NCI-H2081 treated with DMSO at 0.1 percent for 48 hours (cell line): ENCODE measurements at regions not wholly inside any gene's neighbourhood (a gene's known extent, or its start where the extent isn't known, plus 50 kb on each side); places are given as distances from the start of the nearest gene placed in this dataset.

Experiments used
- DNase-seq: peaks from one replicate; lab custom pipeline; 2025; lab: John Stamatoyannopoulos, UW

DNA sequence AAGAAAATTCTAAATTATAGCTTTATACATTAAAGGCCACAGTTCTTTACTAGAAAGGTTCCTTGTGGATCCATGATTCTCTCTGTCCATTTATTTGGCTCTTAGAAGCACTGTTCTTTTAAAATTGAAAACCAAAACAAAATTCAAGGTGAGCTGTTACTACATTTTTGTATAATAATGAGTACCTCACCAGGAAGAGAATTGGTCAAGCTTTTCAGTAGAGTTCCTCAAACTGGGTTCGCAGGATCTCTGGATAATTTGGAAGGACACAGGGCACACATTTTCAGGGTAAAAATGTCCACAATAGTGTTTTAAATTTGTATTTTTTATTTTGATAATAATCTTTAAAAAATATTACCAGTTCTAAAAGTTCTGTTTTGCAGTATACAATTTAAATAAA is 93.0 kb downstream of the PPP1R3A start:
- no peak for DNase-seq

DNA sequence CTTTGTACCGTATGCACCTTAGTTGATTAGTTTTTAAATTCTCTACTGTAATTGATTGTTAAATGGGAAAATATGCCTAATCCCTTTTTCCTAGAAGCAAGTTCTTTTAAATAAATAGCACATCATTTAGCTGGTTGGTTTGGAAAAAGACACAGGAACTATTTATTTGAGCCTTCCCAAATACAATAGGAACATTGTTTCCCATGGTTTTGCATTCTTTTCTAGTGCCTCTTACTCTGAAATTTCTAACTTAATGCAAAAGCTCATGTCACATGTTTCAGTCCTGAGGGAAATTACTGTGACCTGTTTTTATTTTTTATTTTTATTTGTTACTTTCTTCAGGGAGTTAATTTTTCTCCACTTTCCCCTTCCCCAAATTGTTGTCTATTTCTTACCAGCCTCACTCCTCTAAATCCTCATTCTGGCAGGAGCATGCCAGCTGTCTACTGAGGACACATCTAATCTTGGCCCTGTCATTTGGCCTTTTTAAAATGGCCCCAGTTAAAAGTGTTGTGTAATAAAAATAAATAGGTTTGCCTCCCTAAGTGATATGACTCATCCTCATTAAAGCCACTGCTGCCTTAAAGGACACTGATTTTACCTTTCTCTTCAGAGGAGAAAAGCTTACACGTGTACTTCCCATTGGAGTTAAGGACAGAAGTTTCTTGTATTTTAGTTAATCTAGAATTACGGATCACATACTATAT is 94.5 kb downstream of the PPP1R3A start:
- no peak for DNase-seq

GRCh38 chr7:113819474-113819873 is 99.3 kb downstream of the PPP1R3A start:
- DNase-seq: no peak

DNA sequence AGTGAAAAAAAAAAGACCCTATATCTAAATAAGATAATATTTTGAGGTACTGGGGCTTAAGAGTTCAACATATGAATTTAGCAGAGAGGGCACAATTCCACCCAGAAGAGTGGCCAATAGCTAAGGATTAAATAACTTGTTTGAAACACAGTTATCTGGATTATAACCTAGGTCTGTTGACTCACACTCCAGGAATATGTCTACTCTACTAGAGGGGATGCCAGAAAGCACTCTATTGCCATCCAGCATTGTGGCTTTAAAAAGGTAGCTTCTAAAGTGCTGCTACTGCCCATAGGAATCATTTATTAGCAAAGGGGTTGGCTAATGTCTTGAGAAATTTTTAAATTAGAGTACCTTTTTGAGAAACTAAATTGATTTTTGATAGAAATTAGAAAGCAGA is 102.2 kb downstream of the PPP1R3A start:
- no peak for DNase-seq

GRCh38 chr7:113813471-113813870 is 105.3 kb downstream of the PPP1R3A start:
- no peak for DNase-seq

- no peak for DNase-seq
These were observed 106.1 kb downstream of the PPP1R3A start for GRCh38 chr7:113812591-113813255.

- DNase-seq: no peak
These were observed 108.6 kb downstream of the PPP1R3A start for GRCh38 chr7:113810080-113810744.

GRCh38 chr7:113809581-113809980 is 109.2 kb downstream of the PPP1R3A start:
- no peak for DNase-seq

- no peak for DNase-seq
These were observed 112.0 kb downstream of the PPP1R3A start for GRCh38 chr7:113806633-113807327.

GRCh38 chr7:113805976-113806375 is 112.8 kb downstream of the PPP1R3A start:
- no peak for DNase-seq

- DNase-seq: no peak
These were observed 114.2 kb downstream of the PPP1R3A start for GRCh38 chr7:113804475-113805095.

GRCh38 chr7:113801751-113802150 is 117.1 kb downstream of the PPP1R3A start:
- DNase-seq: no peak

DNA sequence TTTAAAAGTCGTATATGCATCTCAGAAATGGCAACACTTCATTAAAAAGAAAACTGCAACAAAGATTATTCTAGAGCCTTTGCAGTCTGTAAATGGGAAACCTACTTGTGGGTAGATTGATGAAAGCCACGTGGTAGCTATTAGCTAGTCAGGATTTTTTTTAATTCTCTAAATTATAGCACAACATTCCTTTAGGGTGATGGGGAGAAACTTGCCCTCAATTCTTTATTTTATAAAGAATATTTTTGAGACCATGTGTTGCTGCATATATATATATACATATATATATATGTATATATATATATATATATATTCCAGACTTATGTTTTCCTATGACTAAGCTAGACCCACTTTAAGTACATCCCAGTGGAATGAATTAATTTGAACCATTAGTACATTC is 118.0 kb downstream of the PPP1R3A start:
- no peak for DNase-seq

GRCh38 chr7:113799896-113800295 is 118.9 kb downstream of the PPP1R3A start:
- DNase-seq: peak; percentile 38

DNA sequence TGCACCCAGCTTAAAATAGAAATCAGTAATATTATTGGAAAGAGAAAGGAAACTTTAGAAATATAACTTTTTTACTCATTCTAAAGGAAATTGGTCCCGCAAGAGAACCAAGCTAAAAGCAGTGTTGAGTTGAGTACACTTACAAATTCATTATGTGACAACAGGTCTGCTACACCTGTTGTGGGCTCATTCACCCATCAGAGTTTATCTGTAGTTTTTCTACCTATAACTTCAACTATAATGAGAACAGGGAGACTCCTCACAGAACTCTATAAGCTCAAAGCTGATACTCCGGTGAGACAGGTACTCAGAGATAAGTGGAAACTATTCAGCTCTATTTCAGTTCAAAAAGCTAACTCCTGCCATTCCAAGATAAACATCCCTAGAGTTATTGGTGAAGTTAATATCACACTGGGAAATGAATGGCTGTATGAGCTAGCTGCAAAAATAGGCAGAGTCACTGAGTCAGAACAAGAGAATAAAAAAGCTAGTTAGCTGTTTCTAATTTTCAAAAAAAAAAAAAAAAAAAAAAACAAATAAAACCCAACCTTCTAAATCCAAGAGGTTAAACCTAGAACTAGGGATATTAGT is 121.3 kb downstream of the PPP1R3A start:
- DNase-seq: no peak

DNA sequence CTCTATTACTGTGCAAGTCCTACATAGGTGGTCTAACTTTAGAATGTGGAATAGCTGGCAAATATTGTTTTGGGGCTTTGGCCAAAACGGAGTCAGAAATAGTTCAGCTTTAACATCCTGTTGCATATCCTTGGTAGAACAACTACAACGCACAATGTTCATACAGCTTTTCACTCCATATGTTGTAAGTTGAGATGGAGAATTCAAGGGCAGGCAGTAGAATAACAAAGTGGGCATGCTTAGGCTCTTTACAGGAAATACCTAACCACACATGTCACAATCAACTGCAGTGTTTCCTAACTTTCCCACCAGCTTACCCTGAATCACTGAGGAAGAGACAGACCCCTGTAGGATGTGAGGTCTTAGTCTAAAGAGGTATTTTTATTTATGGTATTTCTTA is 122.3 kb downstream of the PPP1R3A start:
- no peak for DNase-seq

- DNase-seq: no peak
These were observed 124.2 kb downstream of the PPP1R3A start for GRCh38 chr7:113794573-113794972.

DNA sequence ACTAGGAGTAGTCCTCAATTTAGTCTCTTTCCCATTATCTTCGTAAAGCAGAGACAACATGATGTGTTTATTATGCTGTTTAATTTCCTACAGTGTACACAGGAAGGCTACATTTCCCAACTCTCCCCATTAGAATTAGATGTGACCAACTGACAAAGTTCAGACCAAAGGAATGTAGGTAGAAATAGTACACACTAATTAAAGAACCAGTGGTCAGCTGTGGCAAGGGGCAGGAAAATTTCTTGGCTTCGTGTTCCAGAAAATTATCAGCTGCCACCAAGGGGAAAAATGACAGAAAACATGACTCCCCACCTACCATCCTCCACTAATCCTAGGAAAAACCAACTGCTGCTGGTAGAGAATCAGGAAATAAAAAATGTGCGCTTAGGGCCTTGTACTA is 125.6 kb downstream of the PPP1R3A start:
- no peak for DNase-seq

- no peak for DNase-seq
These were observed 128.8 kb downstream of the PPP1R3A start for GRCh38 chr7:113790025-113790424.

DNA sequence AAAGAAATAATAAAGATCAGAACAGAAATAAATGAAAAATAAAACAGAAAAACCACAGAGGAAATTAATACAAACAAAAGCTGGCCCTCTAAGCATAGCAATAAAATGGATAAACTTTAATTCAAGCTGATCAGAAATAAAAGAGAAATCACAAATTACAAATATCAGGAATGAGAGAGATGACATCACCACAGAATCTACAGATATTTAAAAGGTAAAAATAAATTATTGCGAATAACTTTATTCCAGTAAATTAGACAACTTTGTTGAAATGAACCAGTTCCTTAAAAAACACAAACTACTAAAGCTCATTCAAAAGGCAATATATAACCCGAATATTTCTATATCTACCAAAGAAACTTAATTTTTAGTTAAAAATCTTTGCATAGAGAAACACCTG is 131.7 kb downstream of the PPP1R3A start:
- DNase-seq: no peak

- no peak for DNase-seq
These were observed 133.9 kb downstream of the PPP1R3A start for GRCh38 chr7:113784956-113785355.

DNA sequence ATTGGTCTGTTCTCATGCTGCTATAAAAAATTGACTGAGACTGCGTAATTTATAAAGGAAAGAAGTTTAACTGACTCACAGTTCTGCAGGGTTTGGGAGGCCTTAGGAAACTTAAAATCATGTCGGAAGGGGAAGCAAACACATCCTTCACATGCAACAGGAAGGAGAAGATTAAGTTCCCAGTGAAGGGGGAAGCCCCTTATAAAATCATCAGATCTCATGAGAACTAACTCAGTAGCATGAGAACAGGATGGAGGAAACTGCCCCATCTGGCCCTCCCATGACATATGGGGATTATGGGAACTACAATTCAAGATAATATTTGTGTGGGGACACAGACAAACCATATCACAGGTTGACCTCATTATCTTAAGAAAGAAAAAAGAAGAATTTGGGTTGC is 134.5 kb downstream of the PPP1R3A start:
- no peak for DNase-seq
